Left colon (tissue), 2 donors: ENCODE measurements at regions not wholly inside any gene's neighbourhood (a gene's known extent, or its start where the extent isn't known, plus 50 kb on each side); places are given as distances from the start of the nearest gene placed in this dataset.

Experiments
- ATAC-seq: fragments of 200-7000 bp; cut with Tn5 transposase; one replicate; pipeline ENCODE4 v1.9.1; 2020; ENCODE audit warnings: mild to moderate bottlenecking, moderate library complexity
- DNase-seq, 2 donors: peaks; one replicate each; pipeline ENCODE4 v3.0.0-alpha.2; 2020
- intact Hi-C, 2 donors: fragments of 100-400 bp; cut with DNase I in 1 of 2; cut with micrococcal nuclease in 1 of 2; formaldehyde crosslinking; loops; one replicate each; pipeline versions ENCODE4 v1.11.2 to v1.14.0; 2022; cut with DNase I, micrococcal nuclease
- donor health status: DM: no; HTN: no; CAD: no.
- donor health status: DM: yes; HTN: yes; CAD: no.

DNA sequence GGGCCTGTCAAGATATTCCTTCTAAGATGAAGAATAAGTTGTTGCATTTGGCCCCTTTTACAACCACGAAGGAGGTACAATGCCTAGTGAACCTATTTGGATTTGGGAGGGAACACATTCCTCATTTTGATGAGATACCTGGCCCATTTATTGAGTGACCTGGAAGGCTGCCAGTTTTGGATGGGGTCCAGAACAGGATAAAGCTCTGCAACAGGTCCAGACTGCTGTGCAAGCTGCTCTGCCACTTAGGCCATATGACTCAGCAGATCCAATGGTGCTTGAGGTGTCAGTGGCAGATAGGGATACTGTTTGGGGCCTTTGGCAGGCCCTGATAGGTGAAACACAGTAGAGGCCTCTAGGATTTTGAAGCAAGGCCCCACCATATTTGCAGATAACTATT is 704.6 kb downstream of the CCSER2 start:
- DNase-seq (no peak), ATAC-seq (no peak)
- intact Hi-C loops = no loop called here

DNA sequence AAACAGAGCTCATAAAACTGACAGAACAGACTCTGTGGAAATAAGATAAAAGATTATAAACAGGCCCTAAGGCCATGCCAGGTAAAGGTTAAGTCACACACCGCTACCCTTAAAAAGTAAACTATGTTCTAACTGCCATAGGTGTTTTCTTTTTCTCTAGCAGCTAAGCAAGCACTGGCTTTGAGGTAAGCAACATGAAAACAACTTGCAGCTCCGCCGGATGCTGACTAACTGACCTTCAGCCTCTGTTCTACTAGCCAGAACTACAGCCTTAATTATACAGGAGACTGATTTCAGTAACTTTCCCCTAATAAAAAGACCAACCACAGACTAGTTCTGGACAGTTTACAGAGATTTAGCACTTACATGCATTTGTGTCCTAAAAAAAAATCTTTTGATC is 708.3 kb downstream of the CCSER2 start:
- ATAC-seq = no peak
- no peak for DNase-seq
- intact Hi-C loops = no loop called here

DNA sequence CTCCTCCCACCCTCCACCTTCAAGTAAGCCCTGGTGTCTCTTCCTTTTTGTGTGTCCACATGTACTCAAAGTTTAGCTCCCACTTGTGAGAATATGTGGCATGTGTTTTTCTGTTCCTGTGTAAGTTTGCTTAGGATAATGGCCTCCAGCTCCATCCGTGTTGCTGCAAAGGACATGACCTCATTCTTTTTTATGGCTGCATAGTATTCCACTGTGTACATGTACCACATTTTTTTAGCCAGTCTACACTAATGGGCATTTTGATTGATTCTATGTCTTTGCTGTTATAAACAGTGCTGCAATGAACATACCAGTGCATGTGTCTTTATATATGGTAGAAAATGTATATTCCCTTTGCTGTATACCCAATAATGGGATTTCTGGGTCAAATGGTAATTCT is 710.9 kb downstream of the CCSER2 start:
- intact Hi-C loops = no loop called here
- no peak for ATAC-seq

DNA sequence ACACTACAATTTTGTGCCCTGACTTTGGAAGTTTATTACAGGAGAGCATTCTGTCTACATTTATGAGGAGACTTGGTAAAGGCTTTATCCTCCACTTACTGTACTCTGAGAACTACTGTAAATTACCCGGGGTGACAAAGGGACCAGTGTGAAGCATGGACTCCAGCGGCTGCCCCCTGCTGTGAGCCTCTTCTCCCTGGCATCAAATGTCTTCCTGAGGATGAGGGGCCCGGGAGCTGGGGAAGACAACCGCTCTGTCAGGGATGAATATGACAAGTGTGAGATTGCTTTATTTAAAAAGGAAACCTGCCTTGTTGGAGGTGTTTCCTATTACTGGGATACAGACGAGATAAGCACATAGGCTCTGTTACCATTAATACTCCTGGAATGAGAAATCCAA is 714.8 kb downstream of the CCSER2 start:
- intact Hi-C loops = no loop called here
- ATAC-seq (no peak), DNase-seq (no peak)

More for the DNA sequence above, 710.9 kb downstream of the CCSER2 start:
- DNase-seq = no peak

DNA sequence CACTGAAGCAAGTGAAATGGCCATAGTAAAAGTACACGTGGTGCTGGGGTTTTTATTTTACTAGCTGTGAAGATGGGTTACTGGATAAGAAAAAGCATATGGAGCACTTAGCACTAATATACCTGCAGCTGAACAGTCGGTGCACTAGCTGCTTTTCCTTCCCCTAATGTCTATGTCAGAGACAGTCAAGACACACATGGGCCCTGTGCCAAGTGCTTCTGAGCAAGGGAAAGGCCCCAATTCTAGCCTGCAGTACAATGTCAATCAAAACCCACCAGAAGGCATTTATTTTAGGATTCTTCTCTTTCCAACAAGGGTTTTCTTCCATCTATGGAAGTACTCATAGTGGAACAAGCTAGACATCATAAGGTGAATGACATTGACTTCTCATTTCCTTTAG is 716.7 kb downstream of the CCSER2 start:
- intact Hi-C loops = no loop called here
- no peak for ATAC-seq

DNA sequence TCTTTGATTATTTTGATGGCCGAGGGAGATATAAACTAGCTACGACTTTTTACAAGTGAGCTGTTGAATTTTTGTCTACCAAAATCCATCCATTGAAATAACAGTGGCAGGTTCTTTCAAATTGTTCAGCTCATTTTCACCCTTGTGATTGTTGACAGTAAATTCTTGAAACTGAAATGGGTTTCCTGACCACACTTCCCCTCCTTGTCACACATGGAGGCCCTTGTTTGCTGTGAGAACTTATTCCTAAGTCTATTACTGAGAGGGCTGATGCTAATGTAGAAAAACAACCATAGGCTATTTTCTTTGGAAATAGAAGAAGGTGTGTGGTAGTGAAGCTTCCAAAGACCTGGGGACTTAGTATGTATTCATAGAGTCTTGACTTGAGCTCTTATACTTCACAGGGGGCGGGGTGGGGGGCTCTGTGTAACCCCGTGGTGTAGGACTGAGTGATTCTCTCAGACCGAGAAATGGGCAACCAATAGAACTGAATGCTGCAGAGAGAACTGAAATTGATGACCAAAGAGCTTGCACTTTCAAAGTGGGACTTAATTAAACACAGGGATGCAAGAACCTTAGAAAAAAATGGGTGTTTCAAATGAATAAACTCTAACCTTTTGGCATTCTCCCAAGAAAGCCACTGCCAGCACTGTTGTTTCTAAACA is 718.9 kb downstream of the CCSER2 start:
- DNase-seq (no peak), ATAC-seq (no peak)
- intact Hi-C loops = no loop called here

More for the DNA sequence above, 716.7 kb downstream of the CCSER2 start:
- no peak for DNase-seq

DNA sequence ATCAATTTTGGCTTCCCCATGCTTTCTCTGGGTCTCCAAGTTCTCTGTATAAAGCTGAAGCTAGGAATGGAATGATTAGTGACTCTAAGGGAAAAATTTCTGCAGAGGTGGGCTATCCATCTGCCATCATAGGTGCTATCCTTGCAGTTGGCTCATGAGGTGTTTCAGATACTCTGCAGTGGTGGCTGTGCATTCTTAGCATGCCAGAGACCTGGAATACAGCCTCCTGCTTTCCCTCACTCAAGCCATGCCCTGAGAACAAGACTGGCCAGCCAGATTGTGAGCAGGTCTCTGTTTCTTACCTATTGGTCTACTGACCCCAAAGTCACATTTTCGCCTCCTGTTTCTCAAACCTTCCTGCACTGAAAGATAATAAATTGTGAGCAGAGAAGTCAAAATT is 719.6 kb downstream of the CCSER2 start:
- intact Hi-C loops = no loop called here
- DNase-seq (no peak), ATAC-seq (no peak)

DNA sequence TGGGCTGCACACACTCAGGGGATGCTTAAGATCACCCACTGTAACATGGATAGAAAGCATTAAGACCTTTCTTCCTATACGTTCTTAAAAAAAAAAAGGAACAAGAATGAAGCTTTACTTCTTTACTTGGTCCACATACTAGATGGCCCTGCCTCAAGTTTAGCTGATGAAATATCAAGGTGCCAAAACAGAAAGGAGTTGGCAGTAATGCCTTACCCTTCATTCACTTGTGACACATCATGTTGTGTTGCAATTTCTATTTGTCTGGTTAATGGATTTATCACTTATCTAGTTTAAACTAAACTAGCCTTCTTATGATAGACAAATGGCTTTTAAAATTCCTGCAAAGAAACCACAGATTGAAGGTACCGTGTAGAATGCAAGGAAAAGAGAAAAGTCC is 720.3 kb downstream of the CCSER2 start:
- DNase-seq (no peak), ATAC-seq (no peak)
- intact Hi-C loops = no loop called here

DNA sequence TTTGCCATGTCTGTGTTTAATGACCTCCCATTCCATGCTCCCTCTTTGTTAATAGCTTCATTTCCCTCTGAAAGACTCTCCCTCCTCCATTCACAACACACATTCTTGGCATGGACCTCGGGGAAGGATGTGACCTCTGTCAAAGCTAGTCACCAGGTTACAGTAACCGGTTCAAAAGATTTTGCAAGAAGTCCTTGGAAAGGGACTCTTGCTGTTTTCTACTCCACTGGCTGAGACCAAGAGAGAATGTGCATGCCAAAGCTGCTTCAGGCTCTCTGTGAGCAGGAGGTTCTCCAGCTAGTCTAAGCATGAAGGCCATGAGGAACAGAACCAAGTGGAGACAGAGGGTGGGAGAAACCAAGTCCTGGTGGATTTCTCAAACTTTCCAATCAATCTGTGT is 732.6 kb downstream of the CCSER2 start:
- intact Hi-C loops = no loop called here
- DNase-seq (no peak), ATAC-seq (no peak)

DNA sequence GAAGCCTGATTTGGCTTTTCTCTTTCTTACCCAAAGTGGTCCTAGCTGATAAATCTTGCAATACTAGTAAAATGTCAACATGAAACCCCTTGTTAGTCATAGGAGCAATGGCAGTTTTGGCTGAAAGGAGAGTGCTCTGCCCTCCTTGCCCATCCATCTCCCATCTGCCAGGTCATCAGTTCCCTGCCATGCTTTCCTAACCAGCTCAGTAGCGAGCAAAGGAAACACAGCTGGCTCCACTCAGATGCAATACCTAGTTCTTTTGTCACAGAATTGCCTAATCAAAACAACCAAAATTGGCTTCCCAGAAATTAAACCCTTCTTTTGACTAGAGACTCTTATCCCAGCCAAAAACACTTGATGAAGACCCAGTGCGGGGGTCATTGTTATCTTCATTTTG is 733.0 kb downstream of the CCSER2 start:
- ATAC-seq (no peak), DNase-seq (no peak)
- intact Hi-C loops = no loop called here

DNA sequence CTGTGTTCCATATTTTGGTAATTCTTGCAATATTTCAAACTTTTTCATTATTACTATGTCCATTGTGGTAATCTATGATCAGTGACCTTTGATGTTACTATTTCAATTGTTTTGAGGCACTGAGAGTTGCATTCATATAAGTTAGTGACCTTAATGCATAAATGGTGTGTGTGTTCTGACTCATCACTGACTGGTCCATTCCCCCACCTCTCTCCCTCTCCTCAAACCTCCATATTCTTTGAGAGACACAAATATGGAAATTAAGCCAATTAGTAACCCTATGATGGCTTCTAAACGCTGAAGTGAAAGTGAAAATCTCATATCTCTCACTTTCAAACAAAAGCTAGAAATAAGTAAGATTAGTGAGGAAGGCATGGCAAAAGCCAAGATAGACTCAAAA is 739.6 kb downstream of the CCSER2 start:
- intact Hi-C loops = no loop called here
- DNase-seq (no peak), ATAC-seq (no peak)

DNA sequence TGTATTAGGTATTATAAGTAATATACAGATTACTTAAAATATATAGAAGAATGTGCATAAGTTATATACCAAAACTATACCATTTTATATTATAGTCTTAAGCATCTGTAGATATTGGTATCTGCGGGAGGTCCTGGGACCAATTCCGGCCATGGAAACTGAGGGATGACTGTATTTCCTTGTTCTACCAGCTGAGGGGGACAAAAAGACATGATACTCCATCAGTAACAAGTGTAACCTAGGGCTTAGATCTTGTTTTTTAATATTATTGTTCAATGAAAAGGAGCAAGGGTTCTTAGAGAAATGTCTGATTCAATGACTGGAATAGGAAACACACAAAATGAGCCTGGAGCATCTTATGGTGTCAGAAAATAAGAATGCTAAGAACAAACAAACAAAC is 752.5 kb downstream of the CCSER2 start:
- intact Hi-C loops = no loop called here
- ATAC-seq (no peak), DNase-seq (no peak)

DNA sequence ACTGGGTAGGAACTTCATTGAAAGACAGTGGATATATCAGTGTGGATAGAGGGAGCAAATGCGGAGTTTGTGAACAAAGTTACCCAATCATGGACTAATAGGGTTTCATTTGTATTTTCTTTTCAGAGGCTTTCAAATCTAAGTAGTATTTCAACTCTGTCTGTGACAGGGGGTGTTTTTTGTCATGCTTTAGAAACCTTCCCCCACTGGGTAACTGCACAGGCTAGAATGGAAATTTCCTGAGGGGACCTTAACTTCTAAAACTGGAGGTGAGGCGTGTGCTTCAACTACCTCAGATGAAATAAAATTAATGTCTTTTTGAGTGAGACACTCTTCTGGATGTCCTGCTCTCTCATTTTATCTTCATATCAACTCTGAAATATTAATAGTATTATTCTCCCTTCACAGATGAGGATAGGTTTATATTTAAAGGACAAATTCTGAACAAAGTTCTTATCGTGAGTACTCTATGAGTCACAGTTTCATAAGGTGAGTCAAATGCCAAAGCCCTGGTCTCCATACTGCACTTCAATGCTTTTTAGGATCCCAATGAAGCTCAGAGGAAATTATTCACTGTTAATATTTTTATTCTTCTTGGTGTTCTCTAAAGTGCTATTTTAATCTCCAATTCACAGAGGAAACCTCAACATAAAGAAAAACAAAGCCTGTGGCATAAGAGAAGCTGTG is 770.6 kb downstream of the CCSER2 start:
- no peak for DNase-seq
- intact Hi-C loops = no loop called here
- ATAC-seq = no peak

DNA sequence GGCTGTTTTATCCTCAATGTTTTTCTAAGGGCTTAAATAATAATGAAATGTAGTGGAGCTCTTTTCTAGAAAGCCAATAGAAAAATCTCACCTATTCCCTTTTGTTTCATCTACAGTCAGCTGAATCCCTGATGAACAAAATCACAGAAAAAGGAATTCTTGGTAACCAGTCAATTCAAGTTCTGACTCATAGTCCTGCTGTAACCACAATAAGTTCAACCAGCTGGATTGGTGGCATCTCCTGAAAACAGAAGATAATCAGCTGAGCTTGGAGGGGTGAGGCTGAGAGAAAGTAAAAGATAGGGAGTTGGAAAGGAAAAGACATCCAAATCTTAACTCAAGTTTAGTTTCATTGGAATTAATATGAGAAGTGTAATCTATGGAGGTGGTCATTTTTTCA is 772.1 kb downstream of the CCSER2 start:
- no peak for DNase-seq
- no peak for ATAC-seq
- intact Hi-C loops = no loop called here

DNA sequence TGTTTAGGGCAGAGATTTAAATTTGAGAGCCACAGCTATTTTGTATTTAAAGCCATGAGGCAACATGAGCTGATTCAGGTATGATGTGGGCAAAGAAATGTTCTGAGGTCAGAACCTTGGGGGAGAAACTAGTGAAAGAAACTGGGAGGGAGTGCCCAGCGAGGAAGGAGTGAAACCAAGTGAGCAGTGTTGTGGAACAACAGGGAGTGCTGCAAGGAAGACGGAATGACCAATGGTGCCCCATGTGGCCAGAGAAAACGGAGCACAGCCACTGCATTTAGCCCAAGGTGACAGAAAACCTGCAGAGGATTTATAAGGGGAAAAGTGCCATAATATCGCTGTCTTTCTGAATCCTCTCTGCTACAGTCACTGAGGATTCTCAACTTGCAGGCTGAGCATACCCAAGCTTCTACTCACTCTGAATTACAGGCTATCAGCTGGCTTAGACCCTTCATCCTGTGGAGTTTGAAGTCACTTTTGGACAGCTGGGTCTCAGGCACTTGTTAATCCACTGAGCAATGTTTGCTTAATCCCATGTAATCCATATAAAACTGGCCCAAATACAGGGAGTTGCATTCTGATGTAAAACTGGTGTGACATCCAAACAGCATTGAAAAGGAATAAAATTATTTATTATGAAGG is 777.3 kb downstream of the CCSER2 start:
- intact Hi-C loops = no loop called here
- ATAC-seq (no peak), DNase-seq (no peak)

DNA sequence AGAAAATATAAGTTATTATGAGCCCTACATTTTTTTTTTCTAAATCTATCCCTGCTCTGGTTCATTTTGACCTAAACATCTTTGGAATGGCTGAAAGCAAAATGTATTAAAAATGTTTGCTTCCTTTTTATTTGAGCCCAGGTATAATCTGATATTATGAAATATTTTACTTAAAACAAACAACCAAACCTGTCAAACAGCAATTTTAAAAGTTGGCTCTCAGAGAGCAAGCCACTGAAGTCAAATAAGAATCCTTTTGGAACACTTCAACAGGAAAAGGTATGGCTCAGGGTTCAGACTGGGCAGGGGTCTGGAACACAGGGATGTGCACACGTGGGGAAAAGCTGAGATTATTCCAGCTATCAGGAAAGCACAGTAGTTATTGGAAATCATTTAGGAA is 782.9 kb downstream of the CCSER2 start:
- ATAC-seq (no peak), DNase-seq (no peak)
- intact Hi-C loops = no loop called here

DNA sequence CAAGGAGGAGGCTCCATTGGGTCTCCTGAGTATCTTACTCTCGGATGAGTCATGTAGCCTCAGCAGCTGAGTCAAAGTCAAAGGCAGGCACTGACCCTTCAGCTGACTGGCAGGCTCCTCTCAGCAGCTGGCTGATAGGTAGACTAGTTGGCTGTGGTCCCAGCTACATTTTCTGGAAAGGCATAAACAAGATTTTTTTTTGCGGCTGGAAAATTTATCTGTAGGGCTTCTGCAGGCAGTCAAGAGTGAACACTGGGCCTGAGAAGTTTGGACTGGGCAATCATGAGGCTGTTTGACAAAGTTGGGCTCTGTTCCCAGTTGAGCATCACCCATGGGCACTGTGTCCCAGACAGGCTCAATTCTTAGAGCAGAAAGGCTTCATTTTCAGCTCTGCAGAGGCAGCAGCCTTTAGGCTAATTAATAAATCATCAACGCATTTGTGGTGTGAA is 796.2 kb downstream of the CCSER2 start:
- ATAC-seq (no peak), DNase-seq (no peak)
- intact Hi-C loops = no loop called here

DNA sequence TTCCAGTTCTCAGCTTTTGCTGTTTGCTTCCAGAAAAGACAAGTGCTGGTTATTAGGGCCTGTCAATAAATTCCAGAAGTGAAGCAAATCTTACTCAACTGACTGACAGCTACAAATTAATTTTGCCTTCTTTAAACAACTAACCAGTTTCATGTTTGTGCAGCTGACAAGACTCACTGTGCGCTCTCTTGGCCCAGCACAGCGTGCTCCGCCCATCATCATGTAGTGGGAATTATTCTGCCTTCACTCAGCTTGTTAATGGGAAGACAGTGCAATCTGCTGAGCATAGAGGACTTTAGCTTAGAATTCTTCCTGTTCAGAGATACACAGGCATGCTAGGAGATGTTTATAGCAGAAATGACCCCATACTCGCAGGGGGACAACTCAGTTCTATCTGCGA is 808.9 kb downstream of the CCSER2 start:
- DNase-seq (no peak), ATAC-seq (peak; percentile 45)
- intact Hi-C loops = no loop called here

DNA sequence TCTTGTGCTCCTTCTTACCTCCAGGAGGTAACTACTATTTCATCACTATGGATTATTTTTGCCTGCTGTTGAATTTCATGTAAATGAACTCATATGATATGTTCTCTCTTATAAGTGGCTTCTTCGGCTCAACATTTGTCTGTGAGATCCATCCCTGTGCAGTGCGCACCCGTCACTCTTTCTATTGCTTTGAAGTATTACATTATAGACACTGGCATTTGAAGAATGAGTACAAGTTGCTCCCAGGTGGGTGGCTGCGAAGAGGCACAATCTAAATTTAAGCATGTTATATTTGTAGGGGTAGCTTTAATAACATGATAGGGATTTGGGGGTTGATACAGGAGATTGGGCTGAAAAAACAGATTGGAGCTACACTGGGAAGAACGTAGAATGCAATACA is 809.7 kb downstream of the CCSER2 start:
- intact Hi-C loops = no loop called here
- no peak for DNase-seq
- no peak for ATAC-seq

DNA sequence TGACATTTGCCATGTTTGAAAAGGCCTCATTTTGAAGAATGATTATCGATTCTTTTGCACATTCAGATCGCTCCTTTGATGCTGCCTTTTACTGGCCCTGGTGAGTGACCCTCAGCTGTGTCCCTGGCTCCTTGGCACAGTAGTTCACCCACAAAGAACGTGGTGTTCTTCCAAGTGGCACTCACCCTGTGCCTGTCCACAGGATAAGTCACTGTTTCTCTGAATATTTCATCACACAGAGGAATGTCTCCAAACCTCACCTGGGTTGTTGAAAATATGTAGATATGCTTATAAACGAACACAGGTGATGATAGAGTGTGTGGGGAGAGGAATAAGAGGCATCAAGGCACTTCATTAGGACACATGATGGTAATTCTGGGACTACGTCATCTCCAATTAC is 810.7 kb downstream of the CCSER2 start:
- DNase-seq (no peak), ATAC-seq (no peak)
- intact Hi-C loops = no loop called here
